Duodenal mucosa (tissue), 2 donors: ENCODE measurements at regions not wholly inside any gene's neighbourhood (a gene's known extent, or its start where the extent isn't known, plus 50 kb on each side); places are given as distances from the start of the nearest gene placed in this dataset.

Experiments used
- H3K27ac ChIP-seq: one replicate; pipeline ENCODE4 v1.7.0; 2013; ENCODE audit warnings: low read depth, low read length
- H3K27me3 ChIP-seq, 2 donors: one replicate each; pipeline ENCODE4 v1.7.0; 2013; ENCODE audit warnings: low read length in 2 of 2, control low read depth in 1 of 2; ENCODE audit not compliant: insufficient read depth in 2 of 2, control insufficient read depth in 1 of 2
- H3K36me3 ChIP-seq, 2 donors: one replicate each; pipeline ENCODE4 v1.7.0; 2013; ENCODE audit warnings: low read length in 2 of 2, control low read depth in 1 of 2; ENCODE audit not compliant: insufficient read depth in 2 of 2, control insufficient read depth in 1 of 2
- H3K4me1 ChIP-seq, 2 donors: one replicate each; pipeline ENCODE4 v1.7.0; 2013; ENCODE audit warnings: low read length in 2 of 2, control low read depth in 1 of 2; ENCODE audit not compliant: insufficient read depth in 2 of 2, control insufficient read depth in 1 of 2
- H3K4me3 ChIP-seq, 2 donors: one replicate each; pipeline ENCODE4 v1.7.0; 2013; ENCODE audit warnings: low read length in 2 of 2, low read depth in 1 of 2
- H3K9ac ChIP-seq, 2 donors: one replicate each; pipeline ENCODE4 v1.7.0; 2013; ENCODE audit warnings: low read length in 2 of 2, low read depth in 1 of 2
- H3K9me3 ChIP-seq, 2 donors: one replicate each; pipeline ENCODE4 v1.7.0; 2013; ENCODE audit warnings: low read length in 2 of 2, control low read depth in 1 of 2; ENCODE audit not compliant: control insufficient read depth in 1 of 2

- H3K4me1 ChIP-seq = peaks cover 9 to 18% of the 10 kb centered on the region in 2 donors
- no peak overlapping the region for H3K27ac ChIP-seq
- H3K36me3 ChIP-seq = no peaks in the 10 kb centered on the region
- no peak overlapping the region for H3K9ac ChIP-seq
- no peak overlapping the region for H3K4me3 ChIP-seq
- no peaks in the 10 kb centered on the region for H3K9me3 ChIP-seq
- H3K27me3 ChIP-seq = no peaks in the 10 kb centered on the region
These were observed 191.3 kb upstream of the PHACTR1 start for GRCh38 chr6:12525276-12525675.

- Histone ChIP-seq H3K27me3 (no peaks in the 10 kb centered on the region), H3K4me3 (no peak overlapping the region), H3K9me3 (no peaks in the 10 kb centered on the region), H3K36me3 (no peaks in the 10 kb centered on the region), H3K27ac (no peak overlapping the region), H3K9ac (no peak overlapping the region), H3K4me1 (peaks cover 9 to 20% of the 10 kb centered on the region in 2 donors)
These were observed 189.2 kb upstream of the PHACTR1 start for GRCh38 chr6:12527339-12527738.

- Histone ChIP-seq H3K36me3 (no peaks in the 10 kb centered on the region), H3K4me3 (no peak overlapping the region), H3K27me3 (no peaks in the 10 kb centered on the region), H3K9ac (no peak overlapping the region), H3K4me1 (peaks cover 9 to 20% of the 10 kb centered on the region in 2 donors), H3K27ac (no peak overlapping the region), H3K9me3 (no peaks in the 10 kb centered on the region)
These were observed 188.4 kb upstream of the PHACTR1 start for GRCh38 chr6:12528136-12528535.

GRCh38 chr6:12528581-12529363 is 187.8 kb upstream of the PHACTR1 start:
- H3K27ac ChIP-seq = no peak overlapping the region

GRCh38 chr6:12529364-12530019 is 187.1 kb upstream of the PHACTR1 start:
- Histone ChIP-seq H3K9me3 (no peaks in the 10 kb centered on the region), H3K27ac (no peak overlapping the region), H3K36me3 (no peaks in the 10 kb centered on the region), H3K4me1 (peaks cover 9 to 20% of the 10 kb centered on the region in 2 donors), H3K9ac (no peak overlapping the region), H3K27me3 (no peaks in the 10 kb centered on the region), H3K4me3 (no peak overlapping the region)

More at GRCh38 chr6:12528581-12529363, 187.8 kb upstream of the PHACTR1 start:
- H3K27me3 ChIP-seq = no peaks in the 10 kb centered on the region
- H3K4me1 ChIP-seq = peaks cover 9 to 20% of the 10 kb centered on the region in 2 donors
- no peak overlapping the region for H3K4me3 ChIP-seq
- no peaks in the 10 kb centered on the region for H3K9me3 ChIP-seq
- no peak overlapping the region for H3K9ac ChIP-seq
- no peaks in the 10 kb centered on the region for H3K36me3 ChIP-seq

GRCh38 chr6:12530345-12530744 is 186.2 kb upstream of the PHACTR1 start:
- Histone ChIP-seq H3K4me1 (peaks cover 9 to 20% of the 10 kb centered on the region in 2 donors), H3K27me3 (no peaks in the 10 kb centered on the region)

GRCh38 chr6:12533586-12533985 is 183.0 kb upstream of the PHACTR1 start:
- no peak overlapping the region for H3K9ac ChIP-seq
- no peaks in the 10 kb centered on the region for H3K36me3 ChIP-seq
- H3K27me3 ChIP-seq = no peaks in the 10 kb centered on the region
- no peaks in the 10 kb centered on the region for H3K9me3 ChIP-seq
- H3K27ac ChIP-seq = no peak overlapping the region
- no peak overlapping the region for H3K4me3 ChIP-seq
- peaks cover 5 to 22% of the 10 kb centered on the region in 2 donors for H3K4me1 ChIP-seq

More at GRCh38 chr6:12530345-12530744, 186.2 kb upstream of the PHACTR1 start:
- H3K4me3 ChIP-seq = no peak overlapping the region
- H3K9ac ChIP-seq = no peak overlapping the region
- no peaks in the 10 kb centered on the region for H3K36me3 ChIP-seq
- no peaks in the 10 kb centered on the region for H3K9me3 ChIP-seq
- H3K27ac ChIP-seq = no peak overlapping the region

- H3K9me3 ChIP-seq = no peaks in the 10 kb centered on the region
- H3K36me3 ChIP-seq = no peaks in the 10 kb centered on the region
- no peak overlapping the region for H3K9ac ChIP-seq
- H3K27me3 ChIP-seq = no peaks in the 10 kb centered on the region
- H3K4me1 ChIP-seq = peaks cover 6 to 17% of the 10 kb centered on the region in 2 donors
- no peak overlapping the region for H3K4me3 ChIP-seq
- no peak overlapping the region for H3K27ac ChIP-seq
These were observed 182.3 kb upstream of the PHACTR1 start for GRCh38 chr6:12534069-12534853.

GRCh38 chr6:12535586-12536314 is 180.8 kb upstream of the PHACTR1 start:
- no peak overlapping the region for H3K27ac ChIP-seq

More at GRCh38 chr6:12535586-12536314, 180.8 kb upstream of the PHACTR1 start:
- no peak overlapping the region for H3K9ac ChIP-seq
- no peaks in the 10 kb centered on the region for H3K36me3 ChIP-seq
- no peak overlapping the region for H3K4me3 ChIP-seq
- peaks cover 6% of the 10 kb centered on the region in 2 donors for H3K4me1 ChIP-seq
- no peaks in the 10 kb centered on the region for H3K27me3 ChIP-seq
- no peaks in the 10 kb centered on the region for H3K9me3 ChIP-seq
